ENCODE measurements at regions not wholly inside any gene's neighbourhood (a gene's known extent, or its start where the extent isn't known, plus 50 kb on each side); places are given as distances from the start of the nearest gene placed in this dataset.

DNA sequence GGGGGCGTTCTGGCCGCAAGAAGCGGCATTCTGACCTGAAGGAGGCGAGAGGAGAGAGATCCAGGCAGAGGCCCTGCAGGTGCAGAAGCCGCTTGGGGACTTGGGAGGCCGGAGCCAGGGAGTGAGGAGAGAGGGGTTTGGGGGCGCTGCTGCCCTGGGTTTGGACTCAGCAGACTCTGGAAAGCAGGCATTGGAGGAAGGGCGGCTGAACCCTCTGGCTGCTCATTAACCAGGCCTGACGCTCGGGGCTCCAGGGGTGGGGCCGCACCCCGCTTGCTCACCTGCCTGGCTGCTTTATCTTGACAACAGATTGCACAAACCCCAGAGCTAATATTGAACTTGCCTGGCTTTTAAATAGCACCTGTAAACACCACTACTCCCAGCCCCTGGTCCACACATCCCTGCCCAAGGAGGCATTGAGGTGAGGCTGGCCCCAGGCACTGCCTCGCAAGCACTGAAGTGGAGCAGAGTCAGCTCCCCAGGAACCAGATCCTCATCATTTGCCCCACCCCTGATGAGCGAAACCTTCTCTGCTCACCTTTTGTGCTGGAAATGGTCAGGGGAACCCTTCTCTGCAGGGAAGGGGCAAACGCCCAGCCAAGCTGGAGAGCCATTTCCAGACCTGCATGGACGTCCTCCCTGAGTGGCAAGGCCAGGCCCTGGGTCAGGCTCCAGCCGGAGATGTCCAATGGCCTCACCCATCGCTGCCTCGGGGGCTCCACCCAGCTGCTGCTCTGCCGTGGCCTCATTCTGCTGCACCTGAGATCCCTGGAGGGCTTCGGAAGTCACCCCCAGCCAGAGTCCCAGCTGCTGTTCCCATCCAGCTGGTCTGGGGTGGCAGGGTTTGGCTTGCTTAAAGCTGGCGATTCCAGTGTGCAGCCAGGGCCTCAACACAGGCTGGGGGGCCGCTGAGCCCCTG lies 190.2 kb upstream of the GSE1 start:
- ATAC-seq (peak; percentile 87 to 94), DNase-seq (peak; percentile 88)
- H3K9me3 ChIP-seq: no peaks in the 10 kb centered on the region
- intact Hi-C loops (cut with DNase I): no loop called here
- H3K36me3 ChIP-seq: no peaks in the 10 kb centered on the region
- H3K4me1 ChIP-seq: peaks cover 35% of the 10 kb centered on the region
- no peaks in the 10 kb centered on the region for H3K27me3 ChIP-seq (ENCODE audit: low read depth)
- no peak overlapping the region for H3K4me3 ChIP-seq
- peak overlapping the region; percentile 58 for H3K27ac ChIP-seq
- TF ChIP-seq CTCF (IDR thresholded peaks at IDR 0.05): no peak

DNA sequence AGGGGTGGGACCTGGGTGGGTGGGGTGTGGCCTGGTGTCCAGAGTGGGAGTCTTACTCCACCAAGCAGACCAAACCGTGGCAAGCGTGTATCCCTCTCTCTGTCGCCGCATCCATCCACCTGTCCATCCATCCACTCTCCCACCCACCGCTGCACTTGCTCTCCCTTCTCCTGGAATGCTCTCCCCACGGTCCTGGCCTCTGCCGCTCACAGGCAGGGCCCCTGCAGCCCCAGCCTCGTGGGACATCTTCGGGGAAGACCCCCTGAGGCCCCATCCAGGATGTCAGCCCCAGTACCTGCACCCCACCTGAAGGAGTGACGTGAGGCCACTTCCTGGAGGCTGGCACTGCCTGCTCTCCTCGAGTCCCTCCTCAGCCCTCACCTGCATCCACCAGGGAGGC lies 189.5 kb upstream of the GSE1 start:
- DNase-seq (peak; percentile 30), ATAC-seq (no peak)
- H3K9me3 ChIP-seq: no peaks in the 10 kb centered on the region
- H3K4me1 ChIP-seq: peaks cover 35% of the 10 kb centered on the region
- H3K36me3 ChIP-seq: no peaks in the 10 kb centered on the region
- H3K4me3 ChIP-seq: no peak overlapping the region
- intact Hi-C loops (cut with DNase I): no loop called here
- no peak overlapping the region for H3K27ac ChIP-seq
- TF ChIP-seq CTCF (IDR thresholded peaks at IDR 0.05): no peak
- H3K27me3 ChIP-seq (ENCODE audit: low read depth): no peaks in the 10 kb centered on the region

DNA sequence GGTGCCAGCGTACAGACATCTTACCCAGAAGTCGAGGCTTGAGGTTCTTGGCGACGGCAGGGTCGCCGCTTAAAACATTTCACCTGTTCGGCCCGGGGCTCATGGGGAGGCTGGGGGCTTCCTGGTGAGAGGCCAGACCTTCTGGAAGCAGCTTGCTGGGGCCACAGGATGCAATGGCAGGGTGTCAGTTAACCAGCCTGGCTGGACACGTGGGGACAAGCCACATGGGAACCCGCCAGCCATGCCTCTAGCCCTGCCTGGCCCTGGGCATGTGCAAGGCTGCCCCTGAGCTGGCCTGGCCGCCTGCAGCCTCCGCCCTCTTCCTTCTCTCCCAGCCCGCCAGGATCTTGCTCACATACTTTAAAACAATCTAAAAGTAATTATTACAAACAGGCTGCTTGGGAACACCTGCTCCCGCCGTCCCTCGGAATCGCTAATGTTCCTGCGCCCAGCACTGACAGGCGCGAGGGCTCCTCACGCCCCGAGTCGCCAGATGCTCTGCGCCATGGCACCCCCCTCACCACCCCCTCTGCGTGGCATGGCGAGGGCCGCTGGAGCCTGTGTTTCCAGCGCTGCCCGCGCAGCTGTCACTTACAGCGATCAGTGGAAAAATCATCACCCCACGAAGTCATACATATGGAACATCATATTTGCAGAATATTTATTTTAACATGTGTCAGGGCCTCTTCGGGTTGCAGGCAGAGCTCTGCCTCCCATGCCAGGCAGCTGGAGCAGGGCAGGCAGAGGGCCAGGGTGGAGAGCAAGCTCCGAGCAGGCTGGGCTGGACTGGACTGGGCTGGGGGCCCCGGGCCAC lies 188.7 kb upstream of the GSE1 start:
- Histone ChIP-seq H3K36me3 (no peaks in the 10 kb centered on the region), H3K9me3 (no peaks in the 10 kb centered on the region), H3K4me3 (no peak overlapping the region), H3K27me3 (ENCODE audit: low read depth) (no peaks in the 10 kb centered on the region), H3K4me1 (peaks cover 35% of the 10 kb centered on the region), H3K27ac (no peak overlapping the region)
- ATAC-seq (no peak), DNase-seq (peak; percentile 47)
- no peak for TF ChIP-seq CTCF (IDR thresholded peaks at IDR 0.05)
- intact Hi-C loops (cut with DNase I): no loop called here

DNA sequence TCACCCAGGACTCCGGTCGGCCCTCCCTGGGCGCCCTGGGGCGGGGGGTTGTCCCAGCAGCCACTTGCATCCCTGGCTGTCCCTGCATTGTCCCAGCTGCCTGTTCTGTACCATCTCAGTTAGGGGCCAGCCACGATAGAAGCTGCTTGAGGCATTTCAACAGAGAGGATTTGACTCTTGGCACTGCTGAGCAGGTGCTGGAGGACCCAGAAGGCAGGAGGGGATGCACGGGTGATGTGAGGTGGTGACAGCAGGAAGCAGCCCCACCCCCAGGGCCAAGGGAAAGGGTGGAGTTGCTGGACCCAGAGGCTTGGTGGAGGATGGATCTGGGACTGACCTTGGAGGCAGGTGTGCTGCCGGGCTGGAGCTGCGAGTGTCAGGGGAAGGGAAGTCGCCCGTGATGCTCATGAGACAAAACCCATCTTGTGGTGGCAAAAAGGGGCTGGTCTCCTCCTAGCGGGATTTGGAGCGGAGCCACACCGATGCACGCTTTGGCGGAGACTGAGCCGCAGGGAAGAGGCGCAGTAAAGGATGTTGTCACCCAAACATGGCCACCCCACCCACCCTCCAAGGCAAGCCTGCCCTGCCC lies 188.0 kb upstream of the GSE1 start:
- peaks cover 35% of the 10 kb centered on the region for H3K4me1 ChIP-seq
- no peaks in the 10 kb centered on the region for H3K27me3 ChIP-seq (ENCODE audit: low read depth)
- no peak overlapping the region for H3K27ac ChIP-seq
- ATAC-seq (no peak), DNase-seq (peak; percentile 31)
- H3K9me3 ChIP-seq: no peaks in the 10 kb centered on the region
- no peak for TF ChIP-seq CTCF (IDR thresholded peaks at IDR 0.05)
- no peaks in the 10 kb centered on the region for H3K36me3 ChIP-seq
- intact Hi-C loops (cut with DNase I): no loop called here
- no peak overlapping the region for H3K4me3 ChIP-seq

GRCh38 chr16:85426806-85427205 lies 186.3 kb upstream of the GSE1 start:
- Histone ChIP-seq H3K27me3 (ENCODE audit: low read depth) (no peaks in the 10 kb centered on the region), H3K36me3 (no peaks in the 10 kb centered on the region), H3K4me1 (peaks cover 24% of the 10 kb centered on the region), H3K4me3 (no peak overlapping the region), H3K9me3 (no peaks in the 10 kb centered on the region), H3K27ac (no peak overlapping the region)
- intact Hi-C loops (cut with DNase I): no loop called here
- ATAC-seq (no peak), DNase-seq (no peak)
- no peak for TF ChIP-seq CTCF (IDR thresholded peaks at IDR 0.05)

Measured in lower lobe of right lung (tissue), 2 donors.